ENCODE measurements at regions not wholly inside any gene's neighbourhood (a gene's known extent, or its start where the extent isn't known, plus 50 kb on each side); places are given as distances from the start of the nearest gene placed in this dataset.

- TF ChIP-seq POLR2A (IDR thresholded peaks at IDR 0.05) = no peak
- TF ChIP-seq CTCF (IDR thresholded peaks at IDR 0.05) = no peak
- TF ChIP-seq EP300 (IDR thresholded peaks at IDR 0.05) = no peak
These were observed 162.1 kb upstream of the TMTC4 start for GRCh38 chr13:100836711-100837110.
